Ovary (tissue), 3 donors: ENCODE measurements at regions not wholly inside any gene's neighbourhood (a gene's known extent, or its start where the extent isn't known, plus 50 kb on each side); places are given as distances from the start of the nearest gene placed in this dataset.

Source experiments
- EP300 ChIP-seq: sonication (generic); formaldehyde crosslinking; IDR thresholded peaks from one replicate; pipeline ENCODE4 v1.6.1; 2017; ENCODE audit warnings: antibody characterized with exemption
- POLR2A ChIP-seq: fragments of 450-650 bp; IDR thresholded peaks from one replicate; pipeline ENCODE4 v1.6.1; 2017; ENCODE audit warnings: antibody characterized with exemption, mild to moderate bottlenecking, moderate library complexity
- TF ChIP-seq, protein P1 (sequence below), 3 donors: fragments of 450-650 bp in 2 of 3; fragments of 200-600 bp in 1 of 3; IDR thresholded peaks; one replicate each; pipeline versions ENCODE4 v1.5.1 to v1.8.0; 2016 to 2022; ENCODE audit warnings: antibody characterized with exemption in 3 of 3, mild to moderate bottlenecking in 1 of 3
- donor health status: DM: no; HTN: no; CAD: no.

DNA sequence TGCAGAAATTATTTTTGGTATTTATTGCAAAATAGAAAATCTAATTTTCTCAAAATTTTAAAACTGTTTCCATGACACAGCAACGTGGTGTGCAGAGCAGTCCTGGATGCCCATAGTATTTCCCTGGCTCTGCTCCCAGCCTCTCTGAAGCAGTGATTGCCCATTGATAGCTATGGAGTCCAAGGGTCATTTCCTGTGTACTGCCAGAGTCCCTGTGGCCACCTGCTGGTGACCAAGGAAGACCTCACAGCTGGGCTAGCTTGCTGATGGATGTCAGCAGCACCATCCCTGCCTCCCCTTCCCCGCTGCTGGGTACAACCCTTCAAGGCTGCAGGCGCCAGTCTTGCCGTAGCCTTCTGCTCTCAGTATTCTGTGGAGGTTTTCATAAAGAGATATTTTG is 184.1 kb downstream of the DIRAS2 start:
- TF ChIP-seq, protein P1, sequence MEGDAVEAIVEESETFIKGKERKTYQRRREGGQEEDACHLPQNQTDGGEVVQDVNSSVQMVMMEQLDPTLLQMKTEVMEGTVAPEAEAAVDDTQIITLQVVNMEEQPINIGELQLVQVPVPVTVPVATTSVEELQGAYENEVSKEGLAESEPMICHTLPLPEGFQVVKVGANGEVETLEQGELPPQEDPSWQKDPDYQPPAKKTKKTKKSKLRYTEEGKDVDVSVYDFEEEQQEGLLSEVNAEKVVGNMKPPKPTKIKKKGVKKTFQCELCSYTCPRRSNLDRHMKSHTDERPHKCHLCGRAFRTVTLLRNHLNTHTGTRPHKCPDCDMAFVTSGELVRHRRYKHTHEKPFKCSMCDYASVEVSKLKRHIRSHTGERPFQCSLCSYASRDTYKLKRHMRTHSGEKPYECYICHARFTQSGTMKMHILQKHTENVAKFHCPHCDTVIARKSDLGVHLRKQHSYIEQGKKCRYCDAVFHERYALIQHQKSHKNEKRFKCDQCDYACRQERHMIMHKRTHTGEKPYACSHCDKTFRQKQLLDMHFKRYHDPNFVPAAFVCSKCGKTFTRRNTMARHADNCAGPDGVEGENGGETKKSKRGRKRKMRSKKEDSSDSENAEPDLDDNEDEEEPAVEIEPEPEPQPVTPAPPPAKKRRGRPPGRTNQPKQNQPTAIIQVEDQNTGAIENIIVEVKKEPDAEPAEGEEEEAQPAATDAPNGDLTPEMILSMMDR (IDR thresholded peaks at IDR 0.05): no peak
- TF ChIP-seq POLR2A (no peak), EP300 (no peak)
